H1 (cell line): ENCODE measurements at regions not wholly inside any gene's neighbourhood (a gene's known extent, or its start where the extent isn't known, plus 50 kb on each side); places are given as distances from the start of the nearest gene placed in this dataset.

Experiments used
- BACH1 ChIP-seq: IDR thresholded peaks from 2 replicates; pipeline ENCODE4 v1.6.1; 2012; ENCODE audit warnings: low read length, improper control_type of control experiment
- CBX8 ChIP-seq: fragments of 300-800, 300-1000 bp; sonication (generic); IDR thresholded peaks from 2 replicates; pipeline ENCODE4 v1.7.1; 2016; ENCODE audit warnings: low read depth, low read length, borderline replicate concordance
- CHD2 ChIP-seq: IDR thresholded peaks from 2 replicates; pipeline ENCODE4 v1.6.1; 2012; ENCODE audit warnings: low read length, improper control_type of control experiment
- SP2 ChIP-seq: IDR thresholded peaks from 2 replicates; pipeline ENCODE4 v1.6.1; 2012; ENCODE audit warnings: mild to moderate bottlenecking, low read length, inconsistent platforms
- TF ChIP-seq, protein P1 (sequence below): fragments of 300-600 bp; sonication (generic); IDR thresholded peaks from 2 replicates; pipeline ENCODE4 v1.7.1; 2012; ENCODE audit warnings: low read length, moderate library complexity, mild to moderate bottlenecking, inconsistent platforms; ENCODE audit not compliant: insufficient replicate concordance

DNA sequence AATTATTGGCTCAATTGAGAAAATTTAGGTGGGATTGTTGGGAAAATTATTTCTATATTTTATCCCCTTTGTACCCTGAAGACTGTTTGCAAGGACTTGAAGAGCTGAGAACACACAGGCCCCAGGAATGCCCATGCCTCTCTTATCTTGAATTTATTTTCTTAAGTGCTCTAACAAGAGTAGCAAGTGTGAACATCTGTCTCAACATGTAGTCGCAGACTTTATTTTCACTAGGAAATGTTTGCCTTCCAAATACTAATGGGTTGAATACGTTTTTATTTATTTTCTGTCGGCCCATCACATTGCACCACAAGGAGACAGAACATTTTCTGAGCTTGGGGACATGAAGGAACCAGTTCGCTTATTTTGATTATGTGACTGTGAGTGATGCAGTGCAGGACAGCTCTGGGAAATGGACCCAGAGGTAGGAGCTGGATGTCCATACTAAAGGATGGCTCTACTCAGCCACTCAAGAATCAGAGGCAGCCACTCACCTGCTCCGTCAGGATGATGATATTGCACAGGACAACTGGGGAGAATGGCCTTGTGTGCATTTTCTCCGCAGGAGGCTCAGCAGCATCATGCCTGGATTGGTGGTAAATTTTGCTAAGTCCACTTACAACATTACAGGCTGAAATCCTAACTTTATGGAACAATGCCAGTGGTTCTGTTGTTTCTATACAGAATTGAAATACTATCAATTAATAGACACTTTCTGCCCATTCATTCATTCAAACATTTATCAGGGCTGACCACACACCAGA lies 332.7 kb downstream of the FGFR2 start (continued):
- TF ChIP-seq, protein P1, sequence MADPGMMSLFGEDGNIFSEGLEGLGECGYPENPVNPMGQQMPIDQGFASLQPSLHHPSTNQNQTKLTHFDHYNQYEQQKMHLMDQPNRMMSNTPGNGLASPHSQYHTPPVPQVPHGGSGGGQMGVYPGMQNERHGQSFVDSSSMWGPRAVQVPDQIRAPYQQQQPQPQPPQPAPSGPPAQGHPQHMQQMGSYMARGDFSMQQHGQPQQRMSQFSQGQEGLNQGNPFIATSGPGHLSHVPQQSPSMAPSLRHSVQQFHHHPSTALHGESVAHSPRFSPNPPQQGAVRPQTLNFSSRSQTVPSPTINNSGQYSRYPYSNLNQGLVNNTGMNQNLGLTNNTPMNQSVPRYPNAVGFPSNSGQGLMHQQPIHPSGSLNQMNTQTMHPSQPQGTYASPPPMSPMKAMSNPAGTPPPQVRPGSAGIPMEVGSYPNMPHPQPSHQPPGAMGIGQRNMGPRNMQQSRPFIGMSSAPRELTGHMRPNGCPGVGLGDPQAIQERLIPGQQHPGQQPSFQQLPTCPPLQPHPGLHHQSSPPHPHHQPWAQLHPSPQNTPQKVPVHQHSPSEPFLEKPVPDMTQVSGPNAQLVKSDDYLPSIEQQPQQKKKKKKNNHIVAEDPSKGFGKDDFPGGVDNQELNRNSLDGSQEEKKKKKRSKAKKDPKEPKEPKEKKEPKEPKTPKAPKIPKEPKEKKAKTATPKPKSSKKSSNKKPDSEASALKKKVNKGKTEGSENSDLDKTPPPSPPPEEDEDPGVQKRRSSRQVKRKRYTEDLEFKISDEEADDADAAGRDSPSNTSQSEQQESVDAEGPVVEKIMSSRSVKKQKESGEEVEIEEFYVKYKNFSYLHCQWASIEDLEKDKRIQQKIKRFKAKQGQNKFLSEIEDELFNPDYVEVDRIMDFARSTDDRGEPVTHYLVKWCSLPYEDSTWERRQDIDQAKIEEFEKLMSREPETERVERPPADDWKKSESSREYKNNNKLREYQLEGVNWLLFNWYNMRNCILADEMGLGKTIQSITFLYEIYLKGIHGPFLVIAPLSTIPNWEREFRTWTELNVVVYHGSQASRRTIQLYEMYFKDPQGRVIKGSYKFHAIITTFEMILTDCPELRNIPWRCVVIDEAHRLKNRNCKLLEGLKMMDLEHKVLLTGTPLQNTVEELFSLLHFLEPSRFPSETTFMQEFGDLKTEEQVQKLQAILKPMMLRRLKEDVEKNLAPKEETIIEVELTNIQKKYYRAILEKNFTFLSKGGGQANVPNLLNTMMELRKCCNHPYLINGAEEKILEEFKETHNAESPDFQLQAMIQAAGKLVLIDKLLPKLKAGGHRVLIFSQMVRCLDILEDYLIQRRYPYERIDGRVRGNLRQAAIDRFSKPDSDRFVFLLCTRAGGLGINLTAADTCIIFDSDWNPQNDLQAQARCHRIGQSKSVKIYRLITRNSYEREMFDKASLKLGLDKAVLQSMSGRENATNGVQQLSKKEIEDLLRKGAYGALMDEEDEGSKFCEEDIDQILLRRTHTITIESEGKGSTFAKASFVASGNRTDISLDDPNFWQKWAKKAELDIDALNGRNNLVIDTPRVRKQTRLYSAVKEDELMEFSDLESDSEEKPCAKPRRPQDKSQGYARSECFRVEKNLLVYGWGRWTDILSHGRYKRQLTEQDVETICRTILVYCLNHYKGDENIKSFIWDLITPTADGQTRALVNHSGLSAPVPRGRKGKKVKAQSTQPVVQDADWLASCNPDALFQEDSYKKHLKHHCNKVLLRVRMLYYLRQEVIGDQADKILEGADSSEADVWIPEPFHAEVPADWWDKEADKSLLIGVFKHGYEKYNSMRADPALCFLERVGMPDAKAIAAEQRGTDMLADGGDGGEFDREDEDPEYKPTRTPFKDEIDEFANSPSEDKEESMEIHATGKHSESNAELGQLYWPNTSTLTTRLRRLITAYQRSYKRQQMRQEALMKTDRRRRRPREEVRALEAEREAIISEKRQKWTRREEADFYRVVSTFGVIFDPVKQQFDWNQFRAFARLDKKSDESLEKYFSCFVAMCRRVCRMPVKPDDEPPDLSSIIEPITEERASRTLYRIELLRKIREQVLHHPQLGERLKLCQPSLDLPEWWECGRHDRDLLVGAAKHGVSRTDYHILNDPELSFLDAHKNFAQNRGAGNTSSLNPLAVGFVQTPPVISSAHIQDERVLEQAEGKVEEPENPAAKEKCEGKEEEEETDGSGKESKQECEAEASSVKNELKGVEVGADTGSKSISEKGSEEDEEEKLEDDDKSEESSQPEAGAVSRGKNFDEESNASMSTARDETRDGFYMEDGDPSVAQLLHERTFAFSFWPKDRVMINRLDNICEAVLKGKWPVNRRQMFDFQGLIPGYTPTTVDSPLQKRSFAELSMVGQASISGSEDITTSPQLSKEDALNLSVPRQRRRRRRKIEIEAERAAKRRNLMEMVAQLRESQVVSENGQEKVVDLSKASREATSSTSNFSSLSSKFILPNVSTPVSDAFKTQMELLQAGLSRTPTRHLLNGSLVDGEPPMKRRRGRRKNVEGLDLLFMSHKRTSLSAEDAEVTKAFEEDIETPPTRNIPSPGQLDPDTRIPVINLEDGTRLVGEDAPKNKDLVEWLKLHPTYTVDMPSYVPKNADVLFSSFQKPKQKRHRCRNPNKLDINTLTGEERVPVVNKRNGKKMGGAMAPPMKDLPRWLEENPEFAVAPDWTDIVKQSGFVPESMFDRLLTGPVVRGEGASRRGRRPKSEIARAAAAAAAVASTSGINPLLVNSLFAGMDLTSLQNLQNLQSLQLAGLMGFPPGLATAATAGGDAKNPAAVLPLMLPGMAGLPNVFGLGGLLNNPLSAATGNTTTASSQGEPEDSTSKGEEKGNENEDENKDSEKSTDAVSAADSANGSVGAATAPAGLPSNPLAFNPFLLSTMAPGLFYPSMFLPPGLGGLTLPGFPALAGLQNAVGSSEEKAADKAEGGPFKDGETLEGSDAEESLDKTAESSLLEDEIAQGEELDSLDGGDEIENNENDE, result no peak
- TF ChIP-seq BACH1, result no peak
- TF ChIP-seq CBX8, result no peak
- TF ChIP-seq SP2, result no peak
- TF ChIP-seq CHD2, result no peak
- TF ChIP-seq, all 59 proteins: peak for 0
